Dermis microvascular lymphatic vessel endothelial cell (primary cell): ENCODE measurements at regions not wholly inside any gene's neighbourhood (a gene's known extent, or its start where the extent isn't known, plus 50 kb on each side); places are given as distances from the start of the nearest gene placed in this dataset.

Source experiments
- DNase-seq, 2 donors: peaks; one replicate each; pipeline versions ENCODE4 v3.0.0 to v3.0.0-alpha.2; 2010; ENCODE audit warnings: low read depth in 2 of 2

- no peak for DNase-seq
These were observed 63.6 kb upstream of the PWP1 start for GRCh38 chr12:107622001-107622400.

- DNase-seq: no peak
These were observed 61.1 kb upstream of the PWP1 start for GRCh38 chr12:107624493-107624892.

DNA sequence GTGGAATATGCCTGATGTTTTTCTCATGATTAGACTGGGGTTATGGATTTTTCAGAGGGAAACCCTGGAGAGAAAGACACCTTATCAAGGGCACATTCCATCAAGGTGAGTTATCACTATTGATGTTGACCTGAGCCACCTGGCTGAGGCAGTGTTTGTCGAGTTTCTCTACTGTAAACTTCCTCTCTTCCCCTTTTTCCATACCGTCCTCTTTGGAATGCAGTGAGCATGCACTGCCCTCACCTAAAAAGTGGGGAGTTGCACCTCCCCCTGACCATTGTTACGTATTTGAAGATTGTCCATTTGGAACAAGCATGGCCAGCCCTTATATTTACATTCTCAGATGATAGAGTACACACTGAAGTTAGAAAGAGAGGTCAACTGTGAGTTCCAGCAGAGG is 53.9 kb upstream of the PWP1 start:
- DNase-seq: no peak

DNA sequence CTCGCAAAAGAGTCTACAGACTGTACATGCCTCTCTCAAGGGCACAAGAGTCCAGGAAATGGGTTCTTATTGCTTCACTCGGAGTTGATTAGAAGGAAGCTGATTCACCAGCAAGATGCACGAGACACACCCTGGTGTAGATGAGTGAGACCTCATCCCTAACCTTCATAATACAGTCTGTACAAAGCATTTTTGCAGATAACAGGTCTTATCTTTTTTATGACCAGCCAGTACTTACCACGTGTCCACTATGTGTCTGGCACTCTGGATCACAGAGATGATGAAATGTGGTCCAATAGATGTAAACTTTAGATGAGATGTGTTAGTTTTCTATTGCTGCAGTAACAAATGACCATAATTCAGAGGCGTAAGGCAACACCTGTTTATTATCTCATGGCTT is 53.4 kb upstream of the PWP1 start:
- DNase-seq: no peak

GRCh38 chr12:107634530-107634929 is 51.1 kb upstream of the PWP1 start:
- DNase-seq: no peak

DNA sequence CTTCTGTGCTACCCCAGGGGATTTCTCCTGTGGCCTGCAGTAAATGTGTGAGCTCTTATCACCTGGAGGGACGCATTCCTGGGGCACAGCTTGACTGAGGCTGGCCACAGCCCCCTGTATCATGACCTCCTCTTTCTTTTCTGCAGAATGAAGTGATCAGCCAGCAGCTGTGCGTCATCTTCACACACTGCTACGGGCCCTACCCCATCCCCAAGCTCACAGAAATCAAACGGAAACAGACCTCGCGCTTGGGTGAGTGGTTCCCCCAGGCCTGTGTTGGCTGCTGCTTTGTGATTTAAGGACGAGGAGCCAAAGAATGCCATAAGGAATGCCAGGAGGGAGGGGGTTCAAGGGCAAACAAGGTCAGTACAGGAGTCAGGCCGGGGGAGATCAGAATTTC is 50.5 kb upstream of the PWP1 start:
- peak in 1 of 2 donors; percentile 41 for DNase-seq
